ENCODE measurements at regions not wholly inside any gene's neighbourhood (a gene's known extent, or its start where the extent isn't known, plus 50 kb on each side); places are given as distances from the start of the nearest gene placed in this dataset.
"Not testable (repeated sequence)": the region's sequence is repeated elsewhere in the genome, so short reads cannot be mapped to it uniquely, and the experiment has no call there.

DNA sequence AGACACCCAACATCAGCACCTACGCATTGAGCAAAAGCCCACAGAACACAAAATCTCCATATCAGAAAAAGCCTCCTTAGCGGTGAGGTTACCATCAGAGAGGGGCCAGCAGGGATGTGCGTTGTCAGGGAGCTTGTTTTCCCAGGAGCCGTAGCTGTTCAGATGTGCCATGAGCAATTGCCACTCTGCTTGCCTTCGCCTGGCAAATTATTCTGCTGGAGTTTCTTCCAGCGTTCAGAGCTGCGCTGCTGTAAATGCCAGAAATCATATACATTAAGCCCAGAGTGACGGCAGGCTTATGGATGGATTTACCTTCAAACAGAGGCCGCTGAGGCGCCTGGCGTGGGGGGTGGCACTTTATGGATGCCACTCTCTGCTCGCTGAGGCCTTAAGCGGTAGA lies 632.3 kb downstream of the BCOR start:
- DNase-seq (ENCODE audit: low read depth, low spot score): no peak

DNA sequence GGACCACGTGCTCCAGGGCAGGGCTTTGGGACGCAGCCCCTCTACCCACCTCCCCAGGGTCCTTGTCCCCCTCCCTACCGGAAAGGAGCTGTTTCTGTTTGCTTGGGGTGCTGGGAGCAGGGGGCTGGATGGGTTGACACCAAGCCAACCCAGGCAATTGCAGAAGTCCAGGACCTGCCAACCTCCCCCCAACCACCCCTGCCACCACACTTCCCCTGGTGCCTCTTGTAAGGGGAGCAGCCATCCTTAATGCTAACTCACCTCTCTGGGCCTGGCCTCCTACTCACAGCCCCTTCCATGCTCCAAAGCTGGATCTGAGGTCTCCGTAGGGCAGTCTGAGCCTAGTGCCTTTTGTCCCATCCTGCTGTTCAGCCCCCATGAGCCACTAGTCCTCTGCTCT lies 631.9 kb downstream of the BCOR start:
- DNase-seq (ENCODE audit: low read depth, low spot score): no peak

- no peak for DNase-seq (ENCODE audit: low read depth, low spot score)
These were observed 628.6 kb downstream of the BCOR start for GRCh38 chrX:39469126-39469525.

GRCh38 chrX:39470588-39471407 lies 627.0 kb downstream of the BCOR start:
- DNase-seq (ENCODE audit: low read depth, low spot score): no peak

DNA sequence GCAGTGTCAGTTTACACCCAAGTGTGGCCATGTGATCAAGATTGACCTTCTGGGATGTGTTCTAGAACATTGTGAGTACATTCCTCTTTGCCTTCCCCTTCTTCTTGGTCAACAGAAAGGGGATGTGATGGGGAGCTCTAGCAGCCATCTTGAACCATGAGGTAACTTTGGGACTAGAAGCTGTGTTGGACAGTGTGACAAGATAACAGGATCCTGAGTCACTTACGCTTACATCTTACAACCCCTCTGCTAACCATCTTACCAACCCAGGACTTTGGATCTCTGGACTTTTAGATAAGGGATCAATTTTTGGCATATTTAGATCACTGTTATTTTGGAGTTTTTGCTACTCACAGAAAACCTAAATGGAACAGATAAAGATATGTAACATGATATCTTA lies 625.6 kb downstream of the BCOR start:
- DNase-seq (ENCODE audit: low read depth, low spot score): no peak

GRCh38 chrX:39473812-39474211 lies 623.9 kb downstream of the BCOR start:
- DNase-seq (ENCODE audit: low read depth, low spot score): no peak

DNA sequence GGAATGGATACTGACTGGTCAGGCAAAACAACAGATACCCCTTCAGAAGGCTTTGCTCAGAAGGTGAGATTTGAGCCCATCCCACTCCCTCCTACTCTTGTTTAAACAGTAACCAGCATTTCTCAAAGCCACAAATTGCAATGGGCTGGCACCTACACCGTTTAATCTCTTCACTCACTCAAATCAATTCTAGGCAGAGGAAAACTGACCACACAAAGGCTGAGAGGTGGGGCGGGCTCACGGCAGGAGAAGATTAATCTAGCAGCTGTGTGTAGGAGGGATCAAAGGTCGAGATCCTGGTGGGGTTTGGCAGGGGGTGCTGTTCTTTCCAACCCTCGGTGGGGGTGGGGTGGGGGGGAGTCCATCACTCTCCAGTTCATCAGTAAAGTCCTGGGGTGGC lies 622.4 kb downstream of the BCOR start:
- DNase-seq (ENCODE audit: low read depth, low spot score): no peak

DNA sequence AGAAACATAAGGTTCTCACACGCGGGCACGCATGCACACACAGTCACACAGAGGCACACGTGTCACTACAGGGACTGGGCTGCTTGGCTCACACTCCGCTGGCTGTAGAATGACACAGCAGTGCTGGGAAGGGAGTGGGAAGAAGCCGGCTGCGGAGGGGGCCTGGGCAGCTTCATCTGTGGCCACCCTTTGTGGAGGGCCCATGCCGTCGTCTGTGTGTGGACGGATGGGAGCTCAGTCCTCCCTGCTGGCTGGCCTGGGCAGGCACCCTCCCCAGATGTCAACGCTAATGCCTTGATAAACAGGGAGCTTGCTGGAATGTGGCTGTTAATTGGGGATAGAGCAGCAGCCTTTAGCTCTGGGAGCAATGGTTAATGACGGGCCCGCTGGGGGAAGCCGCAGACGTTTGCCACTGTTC lies 621.1 kb downstream of the BCOR start:
- DNase-seq (ENCODE audit: low read depth, low spot score): no peak

DNA sequence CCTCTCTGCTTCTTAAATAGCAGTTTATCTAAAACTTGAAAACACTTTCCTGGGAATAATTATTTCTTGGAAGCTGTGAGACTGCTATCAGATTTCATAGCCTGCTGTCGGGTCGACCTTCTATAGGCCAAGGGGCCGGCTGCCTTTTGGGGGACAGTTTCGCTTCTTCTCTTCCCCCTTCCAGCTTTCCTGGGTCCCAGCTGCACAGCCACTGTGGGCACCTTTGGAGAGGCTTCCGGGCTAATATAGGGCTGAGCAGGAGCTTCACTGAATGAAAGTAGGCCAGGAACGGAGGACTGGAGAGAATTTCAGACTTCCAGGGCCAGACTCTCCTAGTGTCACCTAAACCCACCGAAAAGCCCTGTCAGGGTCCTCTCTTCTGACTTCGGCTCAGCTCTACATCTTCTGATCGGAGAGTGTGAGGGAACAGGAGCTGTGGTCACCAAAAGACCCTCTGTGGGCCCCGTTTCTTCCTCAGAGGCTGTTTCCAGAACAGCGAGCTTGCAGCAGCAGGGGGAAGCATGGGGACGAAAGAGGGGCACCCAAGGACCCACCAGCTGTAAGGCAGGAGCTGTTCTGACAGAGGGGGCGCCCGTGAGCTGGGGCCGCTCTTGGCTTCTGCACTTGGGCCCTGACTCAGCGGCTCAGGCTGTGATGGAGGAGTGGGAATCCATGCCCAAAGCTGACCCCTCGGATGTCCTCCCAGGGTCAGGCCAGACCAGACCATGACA lies 620.6 kb downstream of the BCOR start:
- DNase-seq (ENCODE audit: low read depth, low spot score): no peak

GRCh38 chrX:39477762-39478120 lies 620.0 kb downstream of the BCOR start:
- DNase-seq (ENCODE audit: low read depth, low spot score): no peak

DNA sequence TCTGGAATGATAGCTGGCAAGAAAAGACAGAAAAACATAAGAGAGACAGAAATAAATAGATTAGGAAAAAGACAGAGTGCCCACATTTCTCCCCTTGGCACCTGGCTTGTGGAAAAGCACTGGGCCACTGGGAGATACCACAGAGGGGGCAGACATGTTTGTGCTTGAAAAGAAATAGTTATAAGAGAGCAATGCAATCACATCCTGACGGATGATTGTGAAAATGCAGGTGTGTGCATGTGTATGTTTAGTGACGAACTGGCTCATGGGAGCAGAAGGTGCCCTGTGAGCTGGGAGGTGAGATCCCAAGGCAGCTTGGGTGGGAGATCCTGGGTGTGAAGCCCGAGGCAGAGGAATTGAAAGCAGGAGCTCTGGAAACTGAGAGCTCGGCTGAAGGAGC lies 617.9 kb downstream of the BCOR start:
- DNase-seq (ENCODE audit: low read depth, low spot score): no peak

DNA sequence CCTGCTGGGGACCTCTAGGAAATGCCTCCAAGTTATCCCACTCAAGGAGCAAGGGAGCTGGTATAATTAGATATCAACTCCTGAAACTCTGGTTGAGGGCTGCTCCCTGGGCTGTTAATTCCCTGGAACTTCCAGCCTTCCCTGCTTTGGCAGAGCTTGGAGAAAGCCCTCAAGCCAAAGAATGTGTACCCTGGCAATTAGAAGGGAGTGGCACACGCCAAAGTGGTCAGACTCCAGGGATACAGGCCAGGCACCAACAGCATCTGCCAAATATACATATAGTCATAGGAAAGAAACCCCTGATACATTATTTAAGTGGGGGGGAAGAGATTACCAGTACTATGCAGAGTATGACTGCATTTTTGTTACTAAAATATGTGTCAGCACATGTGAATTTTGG lies 616.8 kb downstream of the BCOR start:
- DNase-seq (ENCODE audit: low read depth, low spot score): no peak

DNA sequence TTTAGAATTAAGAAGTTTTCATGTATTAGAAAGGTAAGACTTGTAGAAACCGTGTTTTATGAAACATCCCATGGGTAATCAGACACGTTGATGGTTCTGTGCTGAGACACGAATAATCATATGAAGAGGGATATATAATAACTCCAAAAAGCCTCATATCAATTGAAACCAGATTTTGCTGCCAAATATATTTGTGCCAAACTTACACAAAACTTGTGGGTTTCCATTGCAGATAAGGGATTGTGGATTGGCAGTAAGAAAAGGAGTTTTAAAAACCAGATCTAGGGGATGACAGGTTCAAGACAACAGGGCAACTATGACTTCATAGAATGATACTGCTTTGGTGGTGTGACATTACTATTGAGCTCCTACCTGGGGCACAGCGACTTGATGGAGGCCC lies 616.1 kb downstream of the BCOR start:
- DNase-seq (ENCODE audit: low read depth, low spot score): no peak

GRCh38 chrX:39484159-39485068 lies 613.3 kb downstream of the BCOR start:
- DNase-seq (ENCODE audit: low read depth, low spot score): no peak

DNA sequence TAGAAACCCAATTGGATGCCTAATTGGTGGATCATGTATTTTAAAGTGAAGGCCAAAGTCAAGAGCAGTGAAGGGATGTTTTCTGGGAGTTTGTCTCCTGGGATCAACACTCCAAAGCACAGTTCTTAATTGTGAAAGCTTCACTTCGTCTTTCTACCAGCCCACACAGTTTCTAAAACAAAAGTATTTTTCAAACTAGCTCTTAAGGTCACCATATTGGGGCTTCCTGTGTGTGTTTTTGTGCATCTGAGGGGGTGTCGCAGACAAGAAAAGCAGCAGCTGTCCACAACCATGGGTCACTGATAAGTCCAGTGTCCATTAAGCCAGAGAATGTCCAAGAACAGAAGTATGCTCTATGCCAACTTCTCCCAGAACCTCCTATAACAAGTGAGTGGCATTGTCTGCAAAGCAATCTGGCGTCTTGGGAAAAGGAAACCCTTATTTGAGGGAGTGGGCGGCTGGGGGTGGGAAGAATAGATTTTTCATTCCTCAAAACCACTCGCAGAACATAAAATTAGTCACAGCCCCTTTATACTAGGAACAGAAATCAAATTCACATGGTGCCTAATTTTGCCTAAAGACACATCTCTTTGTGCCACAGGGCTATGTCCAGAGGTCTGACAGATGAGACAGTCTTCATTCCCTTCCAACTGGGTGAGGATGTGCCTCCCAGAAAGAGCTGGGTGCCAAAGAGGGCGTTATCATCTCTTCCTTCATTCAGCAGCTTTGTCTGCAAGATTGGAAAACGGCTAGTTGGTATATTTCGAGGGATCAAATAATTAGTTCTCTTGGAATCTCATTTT lies 610.4 kb downstream of the BCOR start:
- no peak for DNase-seq (ENCODE audit: low read depth, low spot score)

- DNase-seq (ENCODE audit: low read depth, low spot score): no peak
These were observed 609.8 kb downstream of the BCOR start for GRCh38 chrX:39487969-39488330.

- no peak for DNase-seq (ENCODE audit: low read depth, low spot score)
These were observed 606.0 kb downstream of the BCOR start for GRCh38 chrX:39491548-39492297.

DNA sequence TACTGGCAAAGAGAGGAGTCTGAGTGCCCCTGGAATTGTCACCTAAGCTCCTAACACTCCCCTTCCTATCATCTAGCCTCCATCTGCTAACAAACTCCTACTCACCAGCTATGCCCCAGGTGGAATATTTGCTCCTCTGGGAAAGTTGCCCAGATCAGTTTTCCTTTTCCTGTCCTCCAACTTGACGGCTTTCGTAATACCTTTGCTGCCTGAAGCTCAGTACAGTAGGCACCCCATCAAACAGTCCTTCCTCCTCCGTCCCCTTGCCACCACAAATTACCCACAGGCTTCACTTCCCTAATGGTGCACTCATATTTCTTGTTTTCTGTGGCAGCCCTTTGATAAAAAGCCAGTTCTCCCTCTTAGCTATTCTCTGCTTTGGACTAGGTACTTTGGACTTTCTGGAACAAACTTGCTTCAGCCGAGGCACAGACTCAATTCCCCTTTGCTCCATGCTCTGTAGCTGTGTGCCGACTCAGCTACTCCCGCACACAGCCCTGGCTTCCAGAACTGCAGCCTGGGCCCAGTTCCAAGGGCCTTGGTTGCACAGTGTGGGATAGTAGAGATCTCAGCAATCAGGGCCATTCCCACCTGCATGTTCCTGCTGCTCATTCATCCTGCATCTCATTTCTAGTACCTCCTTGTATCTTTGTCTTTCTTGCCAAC lies 605.1 kb downstream of the BCOR start:
- DNase-seq (ENCODE audit: low read depth, low spot score): no peak

DNA sequence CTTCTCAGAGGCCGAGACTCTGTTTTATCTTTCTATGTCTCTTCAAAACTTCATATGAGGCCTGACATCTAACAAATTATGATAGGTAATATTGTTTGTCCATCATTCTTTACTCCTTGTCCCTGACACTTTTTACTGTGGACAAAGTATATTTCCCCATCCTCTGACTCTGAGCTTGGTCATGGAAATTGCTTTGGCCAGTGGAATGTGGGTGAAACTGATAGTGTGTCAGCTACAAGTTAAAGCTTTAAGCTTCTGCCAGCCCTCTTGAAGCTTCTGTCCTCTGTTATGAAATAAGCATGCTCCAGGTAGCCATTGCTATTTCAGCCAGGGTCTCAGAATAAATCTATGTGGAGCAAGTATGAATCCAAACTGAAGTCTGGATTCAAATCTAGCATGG lies 604.6 kb downstream of the BCOR start:
- no peak for DNase-seq (ENCODE audit: low read depth, low spot score)

DNA sequence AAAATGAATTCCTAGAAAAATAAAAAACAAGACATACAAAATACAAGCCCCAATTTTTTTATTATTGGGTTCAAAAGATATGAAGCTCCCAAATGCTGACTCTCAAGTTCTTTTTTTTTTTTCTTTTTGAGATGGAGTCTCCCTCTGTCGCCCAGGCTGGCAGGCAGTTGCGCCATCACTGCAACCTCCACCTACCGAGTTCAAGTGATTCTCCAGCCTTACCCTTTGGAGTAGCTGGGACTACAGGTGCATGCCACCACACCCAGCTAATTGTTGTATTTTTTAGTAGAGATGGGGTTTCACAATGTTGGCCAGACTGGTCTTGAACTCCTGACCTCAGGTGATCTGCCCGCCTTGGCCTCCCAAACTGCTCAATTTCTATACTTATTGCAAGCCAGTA lies 600.6 kb downstream of the BCOR start:
- DNase-seq (ENCODE audit: low read depth, low spot score): not testable (repeated sequence)
